Chondrocyte (in vitro differentiated cells): ENCODE measurements at regions not wholly inside any gene's neighbourhood (a gene's known extent, or its start where the extent isn't known, plus 50 kb on each side); places are given as distances from the start of the nearest gene placed in this dataset.

Source experiments
- DNase-seq: peaks from one replicate; pipeline ENCODE4 v3.0.0; 2021; ENCODE audit warnings: mixed read lengths, low spot score
- H3K27ac Mint-ChIP-seq: one replicate; pipeline ENCODE4 v1.8.0; 2021; ENCODE audit warnings: mild to moderate bottlenecking, moderate library complexity, mixed read lengths; ENCODE audit not compliant: unreplicated experiment
- H3K27me3 Mint-ChIP-seq: 2 replicates; pipeline ENCODE4 v1.8.0; 2021; ENCODE audit warnings: low read depth, mixed read lengths
- H3K36me3 Mint-ChIP-seq: 2 replicates; pipeline ENCODE4 v1.8.0; 2021; ENCODE audit warnings: low read depth, mixed read lengths
- H3K4me1 Mint-ChIP-seq: 2 replicates; pipeline ENCODE4 v1.8.0; 2021; ENCODE audit warnings: low read depth, mild to moderate bottlenecking, mixed read lengths
- H3K4me3 Mint-ChIP-seq: one replicate; pipeline ENCODE4 v1.8.0; 2021; ENCODE audit warnings: mild to moderate bottlenecking, moderate library complexity, mixed read lengths; ENCODE audit not compliant: unreplicated experiment
- H3K9me3 Mint-ChIP-seq: 2 replicates; pipeline ENCODE4 v1.8.0; 2021; ENCODE audit warnings: low read depth, mixed read lengths
- CTCF ChIP-seq: fragments of 200-600 bp; sonication (generic); IDR thresholded peaks from 2 replicates; pipeline ENCODE4 v1.5.0; 2021; ENCODE audit warnings: antibody characterized with exemption, mild to moderate bottlenecking, moderate library complexity

GRCh38 chr2:217643789-217644301 is 358.9 kb downstream of the TNS1 start:
- DNase-seq: no peak
- Mint-ChIP-seq H3K27me3 (no peaks in the 10 kb centered on the region), H3K4me3 (no peak overlapping the region), H3K4me1 (no peaks in the 10 kb centered on the region), H3K27ac (no peak overlapping the region), H3K36me3 (no peaks in the 10 kb centered on the region), H3K9me3 (no peaks in the 10 kb centered on the region)
- TF ChIP-seq CTCF: no peak

DNA sequence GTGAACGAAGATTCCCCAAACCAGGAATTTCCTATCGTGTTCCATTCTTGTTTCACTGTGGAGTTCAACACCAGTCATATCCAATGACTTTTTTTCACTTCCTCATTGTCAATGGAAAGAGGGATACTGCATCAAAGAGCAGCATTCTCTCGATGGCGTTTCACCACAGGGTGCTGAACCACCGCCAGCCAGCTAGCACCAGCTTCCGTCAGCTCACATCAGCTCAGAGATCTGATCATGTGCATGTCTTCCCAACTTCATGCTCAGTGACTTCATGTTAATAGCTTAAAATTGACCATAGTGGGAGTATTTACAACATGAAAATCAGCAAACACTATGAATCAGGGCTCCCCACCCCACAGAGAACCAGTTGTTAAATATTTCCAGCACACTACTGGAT is 359.9 kb downstream of the TNS1 start:
- peaks cover 6% of the 10 kb centered on the region for H3K4me1 Mint-ChIP-seq
- H3K4me3 Mint-ChIP-seq: no peak overlapping the region
- H3K27me3 Mint-ChIP-seq: no peaks in the 10 kb centered on the region
- DNase-seq: no peak
- H3K36me3 Mint-ChIP-seq: no peaks in the 10 kb centered on the region
- no peak overlapping the region for H3K27ac Mint-ChIP-seq
- TF ChIP-seq CTCF: no peak
- no peaks in the 10 kb centered on the region for H3K9me3 Mint-ChIP-seq

- Mint-ChIP-seq H3K9me3 (no peaks in the 10 kb centered on the region), H3K27ac (no peak overlapping the region), H3K4me3 (no peak overlapping the region), H3K27me3 (no peaks in the 10 kb centered on the region), H3K36me3 (no peaks in the 10 kb centered on the region), H3K4me1 (peaks cover 14% of the 10 kb centered on the region)
- no peak for DNase-seq
- TF ChIP-seq CTCF: no peak
Measured at GRCh38 chr2:217641960-217642359, 360.8 kb downstream of the TNS1 start.

DNA sequence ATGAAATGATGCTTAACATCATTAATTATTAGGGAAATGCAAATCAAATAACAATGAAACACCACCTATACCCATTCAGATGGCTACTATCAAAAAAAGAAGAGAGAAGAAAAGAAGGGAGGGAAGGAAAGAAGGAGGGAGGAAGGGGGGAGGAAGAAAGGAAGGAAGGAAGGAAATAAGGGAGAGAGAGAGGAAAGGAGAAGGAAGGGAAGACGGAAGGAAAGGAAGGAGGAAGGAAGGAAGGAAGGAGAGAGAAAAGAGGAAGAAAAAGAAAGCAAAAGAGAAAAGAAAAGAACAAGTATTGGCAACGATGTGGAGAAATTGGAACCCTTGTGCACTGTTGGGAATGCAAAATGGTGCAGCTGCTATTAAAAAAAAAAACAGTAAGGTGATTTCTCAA is 363.3 kb downstream of the TNS1 start:
- H3K4me3 Mint-ChIP-seq: no peak overlapping the region
- H3K9me3 Mint-ChIP-seq: no peaks in the 10 kb centered on the region
- no peaks in the 10 kb centered on the region for H3K27me3 Mint-ChIP-seq
- H3K4me1 Mint-ChIP-seq: peaks cover 26% of the 10 kb centered on the region
- DNase-seq: no peak
- H3K36me3 Mint-ChIP-seq: no peaks in the 10 kb centered on the region
- TF ChIP-seq CTCF: no peak
- H3K27ac Mint-ChIP-seq: no peak overlapping the region

- H3K4me1 Mint-ChIP-seq: peaks cover 30% of the 10 kb centered on the region
- no peak overlapping the region for H3K27ac Mint-ChIP-seq
- DNase-seq: no peak
- H3K27me3 Mint-ChIP-seq: no peaks in the 10 kb centered on the region
- H3K9me3 Mint-ChIP-seq: no peaks in the 10 kb centered on the region
- TF ChIP-seq CTCF: no peak
- H3K4me3 Mint-ChIP-seq: no peak overlapping the region
- H3K36me3 Mint-ChIP-seq: peaks cover 3% of the 10 kb centered on the region
Measured at GRCh38 chr2:217638533-217638932, 364.3 kb downstream of the TNS1 start.
